ENCODE measurements at regions not wholly inside any gene's neighbourhood (a gene's known extent, or its start where the extent isn't known, plus 50 kb on each side); places are given as distances from the start of the nearest gene placed in this dataset.

- TF ChIP-seq TBX2 (CRISPR knock-in tag; IDR thresholded peaks at IDR 0.05; ENCODE audit: borderline replicate concordance) (no peak), ZNF703 (CRISPR knock-in tag; IDR thresholded peaks at IDR 0.05; ENCODE audit: borderline replicate concordance) (no peak), EHMT2 (IDR thresholded peaks at IDR 0.05; ENCODE audit: borderline replicate concordance, low read depth, low read length) (no peak), ZNF770 (CRISPR knock-in tag; IDR thresholded peaks at IDR 0.05) (no peak), NFKB2 (CRISPR knock-in tag; IDR thresholded peaks at IDR 0.05; ENCODE audit: borderline replicate concordance) (no peak), RFX1 (IDR thresholded peaks at IDR 0.05) (no peak), LRRFIP1 (CRISPR knock-in tag; conservative IDR thresholded peaks at IDR 0.05) (no peak), ZNF441 (CRISPR knock-in tag; IDR thresholded peaks at IDR 0.05; ENCODE audit: borderline replicate concordance) (no peak), FOXC1 (CRISPR knock-in tag; IDR thresholded peaks at IDR 0.05; ENCODE audit: borderline replicate concordance) (no peak), PLRG1 (conservative IDR thresholded peaks at IDR 0.05) (no peak)
Measured at GRCh38 chr11:134785059-134785458, 373.0 kb upstream of the B3GAT1 start (continued).

GRCh38 chr11:134784568-134784967 lies 372.5 kb upstream of the B3GAT1 start:
- BruUV-seq (replicated peaks), result no TSS peak
- Histone ChIP-seq H2AFZ (ENCODE audit: low read length) (no peak overlapping the region), H3K4me3 (replicated peaks in 1 of 3; ENCODE audit: insufficient read depth in 1 of 3, low read depth in 2 of 3, low read length in 3 of 3) (no peak overlapping the region), H3K4me1 (ENCODE audit: insufficient read depth, low read length) (no peaks in the 10 kb centered on the region), H3K27ac (ENCODE audit: extremely low read length, insufficient read depth, low read length) (no peak overlapping the region), H3K36me3 (replicated peaks in 1 of 2; ENCODE audit: control insufficient read depth in 1 of 2, insufficient read depth in 2 of 2, low read length in 2 of 2) (no peaks in the 10 kb centered on the region), H3K9me3 (ENCODE audit: low read length) (no peaks in the 10 kb centered on the region), H3K79me2 (ENCODE audit: insufficient read depth, low read length) (no peaks in the 10 kb centered on the region), H3K27me3 (ENCODE audit: control insufficient read depth in 1 of 2, insufficient read depth in 2 of 2, low read length in 2 of 2) (no peaks in the 10 kb centered on the region; a peak in 1 of 5 replicates), H3K4me2 (ENCODE audit: low read depth, low read length) (no peak overlapping the region), H3K9ac (ENCODE audit: insufficient read depth, low read depth, low read length) (no peak overlapping the region), H4K20me1 (ENCODE audit: insufficient read depth, low read length) (no peaks in the 10 kb centered on the region)
- ATAC-seq, result no peak
- DNase-seq (ENCODE audit: low spot score), result no peak
- CTCF ChIA-PET (ENCODE audit: low intra/inter-chr PET ratio, low total read pairs), result no interaction called here
- POLR2A ChIA-PET, result no interaction called here
- intact Hi-C loops (cut with micrococcal nuclease; ENCODE audit: unreplicated experiment) (no loop called here), in situ Hi-C loops (cut with HindIII; ENCODE audit: extremely low pct_ligation_motif_present, low pct_unique_long_range_greater_than_20kb) (no loop called here)
- FAIRE-seq, result no peak
- WGBS (ENCODE audit: low lambda C conversion rate), result 36% methylated on average over 4 of the region's 4 CpGs
- TF ChIP-seq ZNF333 (CRISPR knock-in tag; IDR thresholded peaks at IDR 0.05; ENCODE audit: borderline replicate concordance), result no peak
- no peak for TF ChIP-seq ZNF20 (CRISPR knock-in tag; IDR thresholded peaks at IDR 0.05)
- no peak for TF ChIP-seq RXRA (CRISPR knock-in tag; IDR thresholded peaks at IDR 0.05)
- TF ChIP-seq EZH2 (conservative IDR thresholded peaks at IDR 0.05; ENCODE audit: low read depth, low read length), result no peak
- TF ChIP-seq ISX (CRISPR knock-in tag; conservative IDR thresholded peaks at IDR 0.05), result no peak
- TF ChIP-seq SMAD9 (CRISPR knock-in tag; IDR thresholded peaks at IDR 0.05), result no peak
- TF ChIP-seq ATF5 (CRISPR knock-in tag; IDR thresholded peaks at IDR 0.05; ENCODE audit: low read depth), result no peak
- TF ChIP-seq MBD4 (IDR thresholded peaks at IDR 0.05; ENCODE audit: borderline replicate concordance, low read length), result no peak
- TF ChIP-seq ZNF382 (CRISPR knock-in tag; IDR thresholded peaks at IDR 0.05; ENCODE audit: borderline replicate concordance), result no peak
- no peak for TF ChIP-seq NR0B2 (CRISPR knock-in tag; IDR thresholded peaks at IDR 0.05)
- no peak for TF ChIP-seq TBP (CRISPR knock-in tag; IDR thresholded peaks at IDR 0.05)
- TF ChIP-seq SMC3 (IDR thresholded peaks at IDR 0.05; ENCODE audit: low read length), result no peak
